ENCODE measurements at regions not wholly inside any gene's neighbourhood (a gene's known extent, or its start where the extent isn't known, plus 50 kb on each side); places are given as distances from the start of the nearest gene placed in this dataset.
A peak's percentile ranks its signal among the peaks of the same experiment; 100 is the strongest.
"Not testable (repeated sequence)": the region's sequence is repeated elsewhere in the genome, so short reads cannot be mapped to it uniquely, and the experiment has no call there.

DNA sequence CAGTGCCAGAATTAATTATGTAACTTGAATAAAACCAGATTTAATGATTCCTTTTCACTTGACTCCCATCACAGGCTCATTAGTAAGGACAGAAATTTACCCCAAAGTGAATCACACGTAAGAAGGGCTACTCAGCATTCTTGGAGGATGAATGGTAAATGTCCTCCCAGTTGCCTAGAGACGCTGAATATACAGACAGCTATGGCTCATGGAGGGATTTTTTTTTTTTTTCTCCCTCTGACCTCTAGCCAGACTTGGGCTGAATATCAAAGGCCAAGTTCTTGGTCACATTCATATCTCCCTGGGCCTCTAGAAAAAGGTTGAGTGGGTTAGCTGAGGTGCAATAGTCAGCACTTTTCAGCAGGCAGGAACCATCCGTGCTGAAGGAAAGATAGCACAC, 77.5 kb downstream of the PHLDA1 start:
- Mint-ChIP-seq H3K9me3 (peaks cover 5% of the 10 kb centered on the region), H3K27ac (no peak overlapping the region), H3K36me3 (ENCODE audit: low read depth) (peaks cover 2% of the 10 kb centered on the region), H3K4me1 (peaks cover 24% of the 10 kb centered on the region), H3K27me3 (no peaks in the 10 kb centered on the region), H3K4me3 (no peak overlapping the region)
- DNase-seq = no peak
- intact Hi-C loops (cut with micrococcal nuclease) = no loop called here

DNA sequence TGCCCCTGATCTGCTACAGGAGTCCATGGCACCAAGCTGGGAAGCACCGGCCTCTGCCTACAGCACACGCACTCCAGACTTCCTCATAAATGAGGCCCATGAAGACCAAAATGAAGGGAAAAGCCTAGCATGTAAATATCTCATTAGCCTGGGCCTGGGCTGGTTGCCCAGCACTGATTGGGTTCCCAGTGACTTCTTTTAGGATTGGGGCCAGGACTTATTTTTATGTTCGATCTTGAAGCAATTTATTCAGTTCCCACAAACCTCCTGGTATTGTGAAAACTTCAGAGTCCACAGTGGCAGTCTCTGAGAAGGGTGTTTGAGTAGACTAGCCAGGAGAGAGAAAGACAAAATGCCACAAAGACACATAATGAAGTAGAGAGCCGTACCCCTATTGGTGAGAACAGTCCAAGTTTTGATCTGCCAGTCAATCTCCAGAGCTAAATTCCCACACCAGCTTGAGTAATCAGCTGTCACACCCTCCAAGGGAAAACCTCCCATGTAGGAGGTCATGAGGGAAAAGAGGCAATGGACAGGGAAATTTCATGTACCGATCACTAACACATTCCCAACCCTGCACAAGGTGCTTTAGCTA, 78.2 kb downstream of the PHLDA1 start:
- Mint-ChIP-seq H3K36me3 (ENCODE audit: low read depth) (peaks cover 2% of the 10 kb centered on the region), H3K27me3 (no peaks in the 10 kb centered on the region), H3K4me1 (peaks cover 18% of the 10 kb centered on the region), H3K9me3 (peaks cover 5% of the 10 kb centered on the region), H3K27ac (peak overlapping the region; percentile 20), H3K4me3 (no peak overlapping the region)
- no peak for DNase-seq
- intact Hi-C loops (cut with micrococcal nuclease) = no loop called here

DNA sequence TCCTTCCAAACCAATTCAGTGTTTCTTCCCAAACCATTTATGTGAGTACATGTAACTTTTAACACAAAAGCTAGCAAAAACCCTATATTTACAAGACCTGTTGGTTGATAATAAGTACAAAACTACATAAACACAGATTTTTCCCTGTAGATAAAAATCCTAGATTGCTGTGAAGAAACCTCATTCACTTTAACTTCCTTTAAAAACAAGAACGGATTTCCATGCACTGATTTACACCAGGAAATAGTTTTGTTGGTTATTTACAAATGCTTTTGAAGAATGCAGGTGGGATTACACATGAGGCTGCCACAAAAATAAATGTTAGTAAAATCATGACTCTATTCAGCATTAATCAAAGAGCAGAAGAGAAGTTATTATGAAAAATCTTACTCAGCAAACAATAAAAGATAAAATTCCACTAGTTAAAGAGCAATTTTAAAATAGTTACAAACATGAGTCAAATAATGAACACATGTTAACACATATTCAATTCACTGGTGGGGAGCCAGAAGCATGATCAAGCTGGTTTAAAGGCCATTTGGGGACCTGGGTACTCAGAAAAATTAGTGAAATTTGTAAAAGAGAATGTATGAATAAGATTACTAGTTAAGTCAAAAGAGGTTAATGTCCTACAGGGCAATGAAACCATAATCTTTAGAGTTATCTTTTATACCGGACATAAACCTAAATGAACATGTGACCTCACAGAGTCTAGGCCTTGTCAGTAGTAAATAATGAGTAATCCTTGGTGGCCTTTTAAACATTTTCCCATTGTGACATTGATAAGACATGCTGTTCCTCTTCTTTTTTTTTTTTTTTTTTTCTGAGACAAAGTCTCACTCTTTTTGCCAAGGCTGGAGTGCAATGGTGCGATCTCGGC, 79.9 kb downstream of the PHLDA1 start:
- intact Hi-C loops (cut with micrococcal nuclease) = no loop called here
- H3K9me3 Mint-ChIP-seq = peaks cover 5% of the 10 kb centered on the region
- H3K36me3 Mint-ChIP-seq (ENCODE audit: low read depth) = peaks cover 2% of the 10 kb centered on the region
- H3K27ac Mint-ChIP-seq = no peak overlapping the region
- H3K4me1 Mint-ChIP-seq = peaks cover 21% of the 10 kb centered on the region
- no peaks in the 10 kb centered on the region for H3K27me3 Mint-ChIP-seq
- no peak overlapping the region for H3K4me3 Mint-ChIP-seq
- DNase-seq = no peak

DNA sequence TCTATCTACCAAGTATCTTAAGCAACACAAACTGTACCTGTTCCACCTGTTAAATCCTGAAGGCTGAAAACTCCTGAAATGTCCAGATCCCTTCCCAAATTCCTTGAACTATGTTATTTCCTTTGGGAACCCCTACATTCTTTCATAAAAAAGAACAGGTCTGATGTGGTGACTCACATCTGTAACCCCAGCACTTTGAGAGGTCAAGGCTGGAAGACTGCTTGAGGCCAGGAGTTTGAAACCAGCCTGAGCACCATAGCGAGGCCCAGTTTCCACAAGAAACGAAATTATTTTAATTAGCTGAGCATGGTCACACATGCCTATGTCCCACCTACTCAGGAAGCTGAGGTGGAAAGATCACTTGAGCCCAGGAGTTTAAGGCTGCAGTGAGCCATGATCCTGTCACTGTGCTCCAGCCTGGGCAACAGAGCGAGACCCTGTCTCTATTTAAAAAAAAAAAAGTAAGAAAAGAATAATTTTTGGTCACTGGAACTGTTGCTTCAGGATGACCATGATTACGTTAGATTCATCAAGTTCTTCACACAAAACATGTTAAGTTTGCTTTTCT, 84.3 kb downstream of the PHLDA1 start:
- Mint-ChIP-seq H3K4me3 (no peak overlapping the region), H3K4me1 (peaks cover 37% of the 10 kb centered on the region), H3K36me3 (ENCODE audit: low read depth) (no peaks in the 10 kb centered on the region), H3K9me3 (no peaks in the 10 kb centered on the region), H3K27ac (no peak overlapping the region), H3K27me3 (no peaks in the 10 kb centered on the region)
- intact Hi-C loops (cut with micrococcal nuclease) = no loop called here
- no peak for DNase-seq

DNA sequence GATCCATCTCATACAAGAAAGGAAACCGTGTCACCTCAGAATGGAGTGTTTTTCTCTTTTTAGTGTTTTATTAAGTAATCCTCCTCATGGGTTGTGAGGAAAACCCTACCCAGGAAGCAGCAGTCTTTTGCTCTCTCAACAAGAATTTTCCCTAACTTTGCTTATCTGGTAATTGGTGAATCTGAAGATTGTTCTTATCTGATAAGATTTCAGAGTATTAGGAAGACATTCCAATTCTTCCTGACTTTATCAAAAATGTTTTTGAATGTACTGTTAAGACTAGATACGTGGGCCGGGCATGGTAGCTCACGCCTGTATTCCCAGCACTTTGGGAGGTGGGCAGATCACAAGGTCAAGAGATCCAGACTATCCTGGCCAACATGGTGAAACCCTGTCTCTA, 86.0 kb downstream of the PHLDA1 start:
- H3K36me3 Mint-ChIP-seq (ENCODE audit: low read depth) = no peaks in the 10 kb centered on the region
- DNase-seq = no peak
- H3K4me3 Mint-ChIP-seq = no peak overlapping the region
- H3K4me1 Mint-ChIP-seq = peaks cover 32% of the 10 kb centered on the region
- H3K9me3 Mint-ChIP-seq = no peaks in the 10 kb centered on the region
- peak overlapping the region; percentile 99 for H3K27ac Mint-ChIP-seq
- no peaks in the 10 kb centered on the region for H3K27me3 Mint-ChIP-seq
- intact Hi-C loops (cut with micrococcal nuclease) = loop anchor here (2.0 kb wide), 2 partner anchors 213 to 305 kb away; no protein-coding TSS in a partner anchor

DNA sequence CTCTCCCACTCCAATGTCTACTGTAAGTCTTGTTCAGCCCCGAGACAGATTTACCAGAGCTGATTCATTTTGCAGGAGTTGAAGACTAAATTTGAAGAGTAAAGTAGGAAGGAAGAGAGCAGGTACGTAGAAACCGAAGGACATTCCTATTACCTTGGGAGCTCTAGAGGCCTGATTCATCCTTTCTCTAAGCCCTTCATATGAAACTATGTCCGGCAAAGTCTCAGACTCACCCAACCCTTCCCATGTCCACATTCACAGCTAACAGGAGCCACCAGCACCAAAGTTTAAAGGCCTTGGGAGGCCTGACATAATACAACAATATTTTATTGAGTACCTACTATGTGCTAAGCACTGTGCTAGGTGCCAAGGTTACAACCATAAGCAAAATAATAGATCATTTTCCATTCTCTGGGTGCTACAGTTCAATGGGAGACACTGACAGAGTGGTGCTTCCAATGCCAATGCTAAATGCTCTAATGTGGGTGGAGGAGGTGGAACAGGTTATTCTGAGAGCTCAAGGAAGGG, 86.6 kb downstream of the PHLDA1 start:
- no peak for DNase-seq
- Mint-ChIP-seq H3K9me3 (no peaks in the 10 kb centered on the region), H3K27ac (peak overlapping the region; percentile 99), H3K27me3 (no peaks in the 10 kb centered on the region), H3K4me1 (peaks cover 32% of the 10 kb centered on the region), H3K4me3 (peak overlapping the region; percentile 67), H3K36me3 (ENCODE audit: low read depth) (no peaks in the 10 kb centered on the region)
- intact Hi-C loops (cut with micrococcal nuclease) = loop anchor here (1.0 to 5.0 kb wide), 10 partner anchors 11 to 433 kb away; partner anchors contain the start of genes KRR1 and PHLDA1

DNA sequence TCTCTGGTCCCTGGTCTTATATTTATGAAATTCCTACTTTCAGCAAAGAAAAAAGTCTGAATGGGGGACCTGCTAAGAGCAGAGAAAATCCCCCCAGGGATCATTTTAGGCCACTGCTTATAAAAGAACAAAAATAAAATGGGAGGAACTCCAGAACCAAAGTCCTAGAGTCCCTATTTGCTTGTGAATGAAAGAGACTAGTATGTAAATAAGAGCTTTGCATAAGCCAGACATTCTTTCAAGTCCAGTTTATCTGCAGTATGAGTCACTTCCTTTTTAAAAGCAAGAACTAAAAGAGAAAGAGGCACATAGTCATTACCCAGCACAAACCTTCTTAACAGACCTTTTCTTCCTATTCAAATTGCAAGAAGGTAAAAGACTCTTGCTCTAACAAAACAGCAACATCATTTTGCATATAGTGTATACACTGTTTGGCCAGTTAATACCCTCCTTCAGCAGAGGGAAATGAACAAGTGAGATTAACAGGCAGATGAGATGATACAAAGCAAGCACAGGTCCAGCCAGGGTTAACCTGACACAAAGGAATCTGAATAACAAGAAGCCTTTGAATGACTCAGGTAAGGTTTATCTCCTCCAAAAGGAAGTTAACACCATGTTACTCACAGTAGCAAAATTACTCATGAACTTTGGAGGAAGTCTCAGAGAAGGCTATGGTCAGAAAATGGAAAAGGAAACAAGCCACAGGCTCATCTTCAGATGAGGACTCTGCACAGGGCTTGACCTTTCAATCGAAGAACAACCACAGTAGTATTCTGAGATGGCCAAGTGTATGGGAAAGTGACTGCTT, 87.3 kb downstream of the PHLDA1 start:
- intact Hi-C loops (cut with micrococcal nuclease) = loop anchor here (1.0 to 5.0 kb wide), 10 partner anchors 10 to 432 kb away; partner anchors contain the start of genes KRR1 and PHLDA1
- peaks cover 32% of the 10 kb centered on the region for H3K4me1 Mint-ChIP-seq
- H3K27me3 Mint-ChIP-seq = no peaks in the 10 kb centered on the region
- H3K36me3 Mint-ChIP-seq (ENCODE audit: low read depth) = no peaks in the 10 kb centered on the region
- DNase-seq = peak; percentile 77
- H3K4me3 Mint-ChIP-seq = peak overlapping the region; percentile 67
- peak overlapping the region; percentile 99 for H3K27ac Mint-ChIP-seq
- no peaks in the 10 kb centered on the region for H3K9me3 Mint-ChIP-seq

DNA sequence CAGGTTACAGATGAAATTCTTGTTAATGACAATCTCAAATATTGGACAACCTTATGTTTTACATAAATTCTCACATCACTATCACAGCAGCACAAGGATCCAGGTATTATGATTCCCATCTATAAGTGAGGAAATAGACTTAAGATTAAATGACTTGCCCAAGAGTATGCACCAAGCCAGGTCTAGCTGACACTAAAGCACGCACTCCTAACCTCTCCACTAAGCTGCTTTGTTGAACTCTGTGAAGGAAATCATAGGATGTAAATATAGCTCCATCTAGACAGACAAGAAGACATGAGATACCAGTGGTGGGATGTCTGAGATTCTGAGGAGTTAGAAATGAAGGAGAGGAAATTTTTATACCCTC, 87.9 kb downstream of the PHLDA1 start:
- H3K9me3 Mint-ChIP-seq = no peaks in the 10 kb centered on the region
- no peak for DNase-seq
- H3K4me1 Mint-ChIP-seq = peaks cover 32% of the 10 kb centered on the region
- peak overlapping the region; percentile 99 for H3K27ac Mint-ChIP-seq
- H3K27me3 Mint-ChIP-seq = no peaks in the 10 kb centered on the region
- intact Hi-C loops (cut with micrococcal nuclease) = loop anchor here (1.0 to 5.0 kb wide), 10 partner anchors 9 to 431 kb away; partner anchors contain the start of genes KRR1 and PHLDA1
- no peaks in the 10 kb centered on the region for H3K36me3 Mint-ChIP-seq (ENCODE audit: low read depth)
- H3K4me3 Mint-ChIP-seq = peak overlapping the region; percentile 67

DNA sequence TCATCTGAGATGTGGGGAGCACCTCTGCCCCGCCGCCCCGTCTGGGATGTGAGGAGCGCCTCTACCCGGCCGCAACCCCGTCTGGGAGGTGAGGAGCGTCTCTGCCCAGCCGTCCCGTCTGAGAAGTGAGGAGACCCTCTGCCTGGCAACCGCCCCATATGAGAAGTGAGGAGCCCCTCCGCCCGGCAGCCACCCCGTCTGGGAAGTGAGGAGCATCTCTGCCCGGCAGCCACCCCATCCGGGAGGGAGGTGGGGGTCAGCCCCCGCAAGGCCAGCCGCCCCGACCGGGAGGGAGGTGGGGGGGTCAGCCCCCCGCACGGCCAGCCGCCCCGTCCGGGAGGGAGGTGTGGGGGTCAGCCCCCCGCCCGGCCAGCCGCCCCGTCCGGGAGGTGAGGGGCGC, 89.9 kb downstream of the PHLDA1 start:
- H3K27ac Mint-ChIP-seq, H3K27me3 Mint-ChIP-seq: not testable (repeated sequence)
- intact Hi-C loops (cut with micrococcal nuclease) = loop anchor here (5.0 kb wide), 1 partner anchor 429 kb away; the partner anchor contains the start of gene KRR1

DNA sequence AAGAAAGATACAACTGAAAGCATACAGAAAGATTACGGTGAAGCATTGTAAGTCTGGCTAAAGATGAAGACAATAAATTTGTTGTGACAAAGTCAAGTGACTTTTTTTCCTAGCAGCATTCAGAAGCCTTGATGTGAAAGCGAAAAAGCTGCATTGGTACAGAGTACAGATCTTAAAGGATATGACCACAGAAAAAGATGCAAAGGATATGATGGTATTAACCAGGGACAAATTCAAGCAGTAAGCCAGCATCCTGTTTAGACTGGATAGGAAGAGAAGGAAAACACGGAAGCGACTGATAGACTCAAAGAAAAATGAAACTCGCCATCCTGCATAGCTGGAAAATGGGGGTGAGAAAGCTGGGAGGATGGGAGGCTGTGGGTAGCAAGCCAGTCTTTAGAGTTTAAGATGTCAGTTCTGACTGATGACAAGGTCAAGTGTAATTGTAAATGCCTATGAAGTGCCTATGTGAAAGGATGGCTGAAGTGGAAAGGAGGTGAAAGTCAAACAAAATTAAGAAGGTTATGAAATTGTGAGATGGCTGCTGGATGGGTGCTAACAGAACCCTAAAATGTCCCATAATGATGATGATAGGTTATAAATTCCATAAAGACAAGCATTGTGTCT, 92.4 kb downstream of the PHLDA1 start:
- DNase-seq = peak; percentile 70
- Mint-ChIP-seq H3K4me3 (no peak overlapping the region), H3K4me1 (peaks cover 21% of the 10 kb centered on the region), H3K36me3 (ENCODE audit: low read depth) (no peaks in the 10 kb centered on the region), H3K9me3 (no peaks in the 10 kb centered on the region), H3K27me3 (no peaks in the 10 kb centered on the region), H3K27ac (no peak overlapping the region)
- intact Hi-C loops (cut with micrococcal nuclease) = loop anchor here (1.0 to 10.0 kb wide), 7 partner anchors 26 to 406 kb away; partner anchors contain the start of genes BBS10 and NAP1L1

More for the DNA sequence above, 89.9 kb downstream of the PHLDA1 start:
- not testable (repeated sequence) for H3K4me3 Mint-ChIP-seq; DNase-seq; H3K9me3 Mint-ChIP-seq; H3K36me3 Mint-ChIP-seq (ENCODE audit: low read depth)
- peaks cover 26% of the 10 kb centered on the region for H3K4me1 Mint-ChIP-seq

DNA sequence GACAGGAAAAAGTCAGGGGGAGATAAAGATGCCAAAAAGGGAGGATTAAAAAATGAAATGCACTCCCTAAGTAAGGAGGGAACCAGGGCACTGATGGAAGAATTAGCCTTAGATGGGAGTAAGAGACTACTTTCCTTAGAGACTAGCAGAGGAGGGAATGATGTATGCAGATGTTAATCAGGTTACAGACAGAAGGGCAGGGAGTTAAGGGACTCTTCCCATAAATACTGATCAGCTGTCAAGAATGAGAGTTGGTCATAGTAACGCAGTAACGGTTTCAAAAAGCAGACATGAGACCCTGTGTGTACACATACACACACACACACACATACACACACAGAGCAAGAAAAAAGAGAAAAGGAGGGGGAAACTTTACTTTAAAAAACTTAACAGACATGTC, 93.4 kb downstream of the PHLDA1 start:
- H3K4me3 Mint-ChIP-seq = no peak overlapping the region
- H3K27me3 Mint-ChIP-seq = no peaks in the 10 kb centered on the region
- no peaks in the 10 kb centered on the region for H3K36me3 Mint-ChIP-seq (ENCODE audit: low read depth)
- no peak overlapping the region for H3K27ac Mint-ChIP-seq
- intact Hi-C loops (cut with micrococcal nuclease) = loop anchor here (5.0 to 10.0 kb wide), 4 partner anchors 121 to 407 kb away; partner anchors contain the start of genes BBS10 and NAP1L1
- no peaks in the 10 kb centered on the region for H3K9me3 Mint-ChIP-seq
- DNase-seq = peak; percentile 51
- H3K4me1 Mint-ChIP-seq = peaks cover 20% of the 10 kb centered on the region

DNA sequence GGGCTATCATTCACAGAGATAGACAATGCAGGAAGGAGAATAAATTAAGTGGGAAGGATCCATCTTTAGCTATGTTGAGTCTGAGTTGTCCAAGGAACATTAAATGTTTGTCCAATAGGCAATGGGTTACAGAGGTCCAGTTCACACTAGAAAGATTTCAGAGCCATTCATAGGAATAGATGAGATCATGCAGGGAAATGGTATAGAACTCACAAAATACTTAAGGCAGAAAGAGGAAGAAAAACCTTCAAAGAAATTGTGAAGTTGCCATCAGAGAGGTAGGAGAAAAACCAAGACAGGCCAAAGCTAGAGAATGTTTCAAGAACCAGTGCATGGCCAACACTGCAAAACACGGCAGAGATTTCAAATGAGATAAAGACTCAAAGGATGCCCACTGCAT, 94.1 kb downstream of the PHLDA1 start:
- peaks cover 25% of the 10 kb centered on the region for H3K4me1 Mint-ChIP-seq
- no peak overlapping the region for H3K27ac Mint-ChIP-seq
- no peak overlapping the region for H3K4me3 Mint-ChIP-seq
- no peaks in the 10 kb centered on the region for H3K9me3 Mint-ChIP-seq
- no peaks in the 10 kb centered on the region for H3K36me3 Mint-ChIP-seq (ENCODE audit: low read depth)
- intact Hi-C loops (cut with micrococcal nuclease) = loop anchor here (5.0 to 10.0 kb wide), 4 partner anchors 120 to 407 kb away; partner anchors contain the start of genes BBS10 and NAP1L1
- no peaks in the 10 kb centered on the region for H3K27me3 Mint-ChIP-seq
- DNase-seq = peak; percentile 52
